HFF-Myc (cell line): ENCODE measurements at regions not wholly inside any gene's neighbourhood (a gene's known extent, or its start where the extent isn't known, plus 50 kb on each side); places are given as distances from the start of the nearest gene placed in this dataset.

Source experiments
- DNase-seq: peaks from one replicate; pipeline ENCODE4 v3.0.0-alpha.2; 2011; ENCODE audit warnings: low read depth; ENCODE audit errors: extremely low read depth
- H3K4me3 ChIP-seq: replicated peaks from 2 replicates; pipeline ENCODE4 v1.5.1; 2011; ENCODE audit warnings: low read depth, mild to moderate bottlenecking, control low read depth, low read length
- CTCF ChIP-seq: IDR thresholded peaks from 2 replicates; pipeline ENCODE4 v1.5.1; 2012; ENCODE audit warnings: mild to moderate bottlenecking, low read depth, low read length, control low read depth; ENCODE audit errors: missing control alignments

- no peak for TF ChIP-seq CTCF
- DNase-seq, result no peak
- no peak overlapping the region for H3K4me3 ChIP-seq
Measured at GRCh38 chr2:60068755-60069154, 484.7 kb downstream of the BCL11A start.

GRCh38 chr2:60067006-60067405 lies 486.4 kb downstream of the BCL11A start:
- TF ChIP-seq CTCF, result no peak
- H3K4me3 ChIP-seq, result no peak overlapping the region
- no peak for DNase-seq

GRCh38 chr2:60066096-60066839 lies 487.2 kb downstream of the BCL11A start:
- no peak for DNase-seq
- no peak overlapping the region for H3K4me3 ChIP-seq
- TF ChIP-seq CTCF, result no peak

GRCh38 chr2:60064687-60065389 lies 488.6 kb downstream of the BCL11A start:
- H3K4me3 ChIP-seq, result no peak overlapping the region
- DNase-seq, result no peak
- no peak for TF ChIP-seq CTCF

GRCh38 chr2:60058781-60059180 lies 494.7 kb downstream of the BCL11A start:
- TF ChIP-seq CTCF, result no peak
- no peak for DNase-seq
- no peak overlapping the region for H3K4me3 ChIP-seq

- H3K4me3 ChIP-seq, result no peak overlapping the region
- TF ChIP-seq CTCF, result no peak
- no peak for DNase-seq
Measured at GRCh38 chr2:60054571-60055340, 498.7 kb downstream of the BCL11A start.
